LNCAP (cell line): ENCODE measurements at regions not wholly inside any gene's neighbourhood (a gene's known extent, or its start where the extent isn't known, plus 50 kb on each side); places are given as distances from the start of the nearest gene placed in this dataset.

Experiments used
- CTCF ChIP-seq: fragments of 450-650 bp; IDR thresholded peaks from 2 replicates; pipeline ENCODE4 v1.5.1; 2017; ENCODE audit warnings: mild to moderate bottlenecking

DNA sequence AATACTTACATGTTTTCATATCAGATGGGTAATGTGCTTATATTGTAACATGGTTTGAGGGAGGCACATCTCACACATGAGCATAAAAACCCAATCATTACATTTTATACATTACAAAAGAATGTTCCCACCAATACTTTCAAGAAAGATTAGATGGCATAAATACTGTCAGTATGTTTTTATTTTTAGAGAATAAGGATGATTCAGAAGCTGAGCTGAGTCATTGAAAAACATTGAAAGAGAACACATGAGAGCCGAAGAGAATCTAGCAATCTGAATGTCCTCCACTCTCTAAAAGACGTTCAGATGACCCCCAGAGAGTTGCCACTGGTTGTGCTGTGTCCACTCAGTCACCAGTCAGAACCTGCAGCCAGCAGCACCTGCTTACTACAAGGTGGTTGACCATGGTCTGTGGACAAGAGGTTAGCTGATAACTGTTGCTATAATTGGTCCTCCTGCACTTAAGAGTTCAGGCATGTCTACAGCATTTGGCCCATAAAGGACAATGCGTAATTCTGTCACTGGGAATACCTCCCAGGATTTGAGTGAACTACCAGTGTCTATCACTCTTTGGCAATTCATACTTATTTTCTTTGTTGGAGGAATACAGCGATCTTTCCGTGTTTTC, 382.2 kb upstream of the IGFBP7 start:
- TF ChIP-seq CTCF, result no peak

DNA sequence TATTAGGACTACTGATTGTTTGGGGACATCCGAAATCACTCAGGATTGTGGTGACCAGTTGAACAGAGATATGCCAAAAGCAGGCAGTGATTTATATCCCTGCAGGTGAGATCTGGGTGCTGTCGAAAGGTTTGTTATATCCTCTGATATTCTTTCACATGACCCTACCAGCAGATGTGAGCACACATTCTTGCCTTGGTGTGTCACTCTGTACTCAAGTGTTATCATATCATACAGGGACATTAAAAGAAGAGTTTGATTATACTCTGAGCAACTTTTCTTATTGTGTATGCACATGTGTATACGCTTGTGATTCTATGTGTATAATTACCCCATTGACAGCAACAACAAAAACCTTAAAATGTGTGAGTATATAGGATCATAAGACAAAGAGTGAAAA, 381.2 kb upstream of the IGFBP7 start:
- no peak for TF ChIP-seq CTCF

GRCh38 chr4:57490520-57491255, 380.5 kb upstream of the IGFBP7 start:
- TF ChIP-seq CTCF, result no peak

DNA sequence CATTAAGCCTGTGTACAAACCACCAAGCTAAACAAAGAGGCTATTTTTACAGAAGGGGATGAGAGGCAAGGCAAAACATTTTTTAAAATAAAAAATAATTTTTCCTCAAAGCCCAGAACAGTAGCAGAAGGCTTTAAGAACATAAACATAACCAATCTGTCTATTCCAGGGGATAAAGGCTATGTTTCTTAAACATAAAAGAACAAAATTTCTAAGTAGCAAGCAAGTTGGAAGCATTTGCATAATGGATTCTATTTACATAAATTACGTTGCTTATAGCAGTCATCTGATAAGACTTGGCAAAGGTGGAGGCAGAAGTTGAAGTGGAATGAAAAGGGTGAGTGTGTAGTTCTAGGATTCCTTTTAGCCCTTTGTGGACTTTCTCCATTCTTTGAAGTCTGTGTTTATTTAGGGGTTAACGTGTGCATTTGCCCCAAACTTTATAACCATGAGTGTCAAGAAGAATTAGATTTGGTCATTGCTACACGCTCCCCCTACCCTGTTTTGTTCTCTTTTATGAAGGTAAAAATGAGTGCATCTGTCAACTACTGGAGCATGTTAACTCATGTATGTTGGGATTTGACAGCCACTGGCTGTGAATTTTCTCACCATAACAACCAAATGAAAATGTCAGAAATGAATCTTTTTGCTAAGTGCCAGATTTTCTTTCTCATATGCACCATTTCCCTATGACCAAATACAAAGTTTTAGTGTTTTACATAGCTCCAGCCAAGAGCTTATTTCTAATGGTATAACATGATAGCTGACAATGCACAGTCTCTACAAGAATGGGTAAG, 378.4 kb upstream of the IGFBP7 start:
- TF ChIP-seq CTCF, result no peak

GRCh38 chr4:57475424-57475823, 365.2 kb upstream of the IGFBP7 start:
- no peak for TF ChIP-seq CTCF

GRCh38 chr4:57465321-57466056, 355.3 kb upstream of the IGFBP7 start:
- TF ChIP-seq CTCF, result no peak

DNA sequence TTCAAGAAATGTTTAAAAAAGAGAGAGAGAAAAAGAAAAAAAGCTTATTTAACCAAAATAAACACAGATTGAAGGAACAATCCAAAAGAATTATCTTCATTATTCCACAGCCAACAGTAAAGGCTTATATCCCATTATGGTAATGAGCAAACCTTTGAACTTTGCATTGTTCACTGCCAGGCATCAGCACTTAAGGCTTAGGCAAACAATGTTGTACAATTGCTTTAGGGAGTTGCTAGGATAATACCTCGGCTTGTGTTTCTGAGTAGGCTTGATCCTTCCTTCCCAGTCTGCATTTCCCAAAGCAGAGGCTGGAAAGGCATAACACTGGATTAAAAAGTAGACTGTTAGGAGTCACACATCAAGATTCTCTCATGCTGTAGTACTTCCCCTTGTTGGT, 352.7 kb upstream of the IGFBP7 start:
- TF ChIP-seq CTCF, result no peak
